GM23248 (cell line): ENCODE measurements at regions not wholly inside any gene's neighbourhood (a gene's known extent, or its start where the extent isn't known, plus 50 kb on each side); places are given as distances from the start of the nearest gene placed in this dataset.

Experiments used
- EZH2 ChIP-seq: fragments of 200-600 bp; sonication (generic); IDR thresholded peaks from 2 replicates; pipeline ENCODE4 v1.6.1; 2018; ENCODE audit warnings: antibody characterized with exemption, mild to moderate bottlenecking; ENCODE audit not compliant: insufficient read depth, poor library complexity, severe bottlenecking
- EZH2phosphoT487 ChIP-seq: fragments of 200-600 bp; sonication (generic); IDR thresholded peaks from 2 replicates; pipeline ENCODE4 v1.6.1; 2018; ENCODE audit warnings: antibody characterized with exemption, moderate library complexity, mild to moderate bottlenecking, low read depth; ENCODE audit not compliant: insufficient read depth

DNA sequence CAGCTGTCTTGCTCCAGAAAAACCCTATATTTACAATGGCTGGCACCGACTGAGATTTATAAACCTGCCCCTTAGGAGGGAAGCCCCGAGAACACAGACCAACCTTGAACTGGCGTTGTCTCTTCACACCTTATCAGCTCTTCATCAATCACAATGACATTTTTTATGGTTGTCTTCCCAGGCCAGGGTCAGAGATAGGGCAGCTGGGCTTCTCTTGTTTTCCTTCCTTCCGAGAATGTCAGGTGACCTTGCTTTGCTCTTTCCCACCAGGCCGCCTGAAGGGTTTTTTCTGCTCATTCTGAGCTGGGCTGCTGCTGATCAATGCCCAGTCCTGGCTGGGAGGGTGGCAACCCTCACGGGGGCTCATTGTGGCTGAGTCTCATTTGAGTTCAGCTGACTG is 619.1 kb downstream of the CCDC171 start:
- TF ChIP-seq EZH2phosphoT487 = no peak
- TF ChIP-seq EZH2 = no peak
